Activated CD4-positive, alpha-beta T cell treated with anti-CD3 and anti-CD28 coated beads for 36 hours (primary cell): ENCODE measurements at regions not wholly inside any gene's neighbourhood (a gene's known extent, or its start where the extent isn't known, plus 50 kb on each side); places are given as distances from the start of the nearest gene placed in this dataset.

Experiments used
- ATAC-seq: fragments of 200-7000 bp; cut with Tn5 transposase; one replicate; pipeline ENCODE4 v1.10.0; 2021; ENCODE audit warnings: mild to moderate bottlenecking, moderate library complexity
- CTCF ChIA-PET: fragments of 350-600 bp; sonication (Branson Sonifier 250); formaldehyde crosslinking; loops from one replicate; lab custom pipeline; 2021; ENCODE audit warnings: antibody characterized with exemption; lab: Charles Lee
- POLR2A ChIA-PET: fragments of 350-600 bp; sonication (Branson Sonifier 250); formaldehyde crosslinking; loops from one replicate; lab custom pipeline; 2021; ENCODE audit warnings: antibody characterized with exemption, inconsistent platforms; lab: Charles Lee
- DNase-seq: peaks from one replicate; pipeline ENCODE4 v3.0.0-alpha.2; 2020
- H3K27ac Mint-ChIP-seq: one replicate; pipeline ENCODE4 v1.8.0; 2021; ENCODE audit warnings: mixed read lengths
- H3K27me3 Mint-ChIP-seq: one replicate; pipeline ENCODE4 v1.8.0; 2021; ENCODE audit warnings: mixed read lengths
- H3K36me3 Mint-ChIP-seq: one replicate; pipeline ENCODE4 v1.8.0; 2021; ENCODE audit warnings: low read depth, mixed read lengths
- H3K4me1 Mint-ChIP-seq: one replicate; pipeline ENCODE4 v1.8.0; 2021; ENCODE audit warnings: mixed read lengths
- H3K4me3 Mint-ChIP-seq: one replicate; pipeline ENCODE4 v1.8.0; 2021; ENCODE audit warnings: mild to moderate bottlenecking, moderate library complexity, mixed read lengths
- H3K9me3 Mint-ChIP-seq: one replicate; pipeline ENCODE4 v1.8.0; 2021; ENCODE audit warnings: low read depth, mixed read lengths
- intact Hi-C, 2 experiments: fragments of 100-400 bp; cut with DNase I in 1 of 2; cut with micrococcal nuclease in 1 of 2; formaldehyde crosslinking; loops; one replicate each; pipeline versions ENCODE4 v1.14.2 to v1.15.1; 2022 to 2024; cut with DNase I, micrococcal nuclease

DNA sequence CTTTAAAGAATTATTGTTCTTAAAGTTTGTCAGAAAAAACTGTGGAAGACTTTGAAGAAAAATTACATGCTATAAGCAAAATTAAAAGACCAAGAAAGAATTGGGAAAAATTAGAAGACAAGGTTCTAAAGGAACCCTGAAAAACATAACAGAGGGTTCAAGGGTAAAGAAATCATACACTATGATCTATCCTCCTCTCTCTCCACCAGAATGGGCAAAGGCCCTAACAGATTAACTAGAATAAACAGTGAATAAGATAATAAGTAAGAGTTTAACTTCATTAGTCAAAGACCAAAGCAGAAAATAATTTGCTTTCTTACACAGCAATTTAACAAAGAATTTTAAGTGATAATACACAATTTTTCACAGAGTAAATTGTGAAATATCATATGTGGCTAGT is 201.2 kb upstream of the PDE10A start:
- CTCF ChIA-PET, result no interaction called here

DNA sequence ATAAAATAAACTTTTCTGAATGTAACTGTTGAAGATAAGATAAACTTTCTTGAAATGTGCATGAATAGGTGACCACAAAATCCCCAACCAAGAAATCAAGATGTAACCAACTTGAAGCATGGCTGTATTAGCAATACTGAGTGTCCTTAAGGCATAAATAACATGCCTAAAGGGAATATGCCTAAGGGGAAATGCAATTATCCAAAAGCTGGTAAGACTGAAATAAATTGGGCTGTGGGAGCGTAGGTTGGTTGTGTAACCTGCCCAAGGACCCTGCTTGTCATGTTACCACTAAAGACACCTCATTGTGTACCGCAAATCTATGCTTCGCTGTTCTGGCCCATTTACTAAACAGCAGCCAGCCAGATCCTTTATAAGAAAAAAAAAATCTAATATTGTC is 200.8 kb upstream of the PDE10A start:
- POLR2A ChIA-PET, result no interaction called here
- Mint-ChIP-seq H3K27ac (no peak overlapping the region), H3K36me3 (no peaks in the 10 kb centered on the region), H3K4me1 (no peaks in the 10 kb centered on the region), H3K4me3 (no peak overlapping the region), H3K9me3 (peaks cover 5% of the 10 kb centered on the region), H3K27me3 (peaks cover 13% of the 10 kb centered on the region)
- intact Hi-C loops, result no loop called here
- no peak for DNase-seq
- ATAC-seq, result no peak
- CTCF ChIA-PET, result no interaction called here

More for the DNA sequence above, 201.2 kb upstream of the PDE10A start:
- H3K9me3 Mint-ChIP-seq, result peaks cover 5% of the 10 kb centered on the region
- H3K4me3 Mint-ChIP-seq, result no peak overlapping the region
- peaks cover 13% of the 10 kb centered on the region for H3K27me3 Mint-ChIP-seq
- no peak for DNase-seq
- no peaks in the 10 kb centered on the region for H3K4me1 Mint-ChIP-seq
- H3K27ac Mint-ChIP-seq, result no peak overlapping the region
- intact Hi-C loops, result no loop called here
- POLR2A ChIA-PET, result no interaction called here
- ATAC-seq, result no peak
- H3K36me3 Mint-ChIP-seq, result no peaks in the 10 kb centered on the region

- peaks cover 13% of the 10 kb centered on the region for H3K27me3 Mint-ChIP-seq
- H3K9me3 Mint-ChIP-seq, result peaks cover 5% of the 10 kb centered on the region
- no peaks in the 10 kb centered on the region for H3K4me1 Mint-ChIP-seq
- POLR2A ChIA-PET, result no interaction called here
- no peaks in the 10 kb centered on the region for H3K36me3 Mint-ChIP-seq
- DNase-seq (no peak), ATAC-seq (no peak)
- no peak overlapping the region for H3K27ac Mint-ChIP-seq
- no peak overlapping the region for H3K4me3 Mint-ChIP-seq
- intact Hi-C loops, result no loop called here
- CTCF ChIA-PET, result no interaction called here
Observed at GRCh38 chr6:165862813-165863212, 199.8 kb upstream of the PDE10A start.

DNA sequence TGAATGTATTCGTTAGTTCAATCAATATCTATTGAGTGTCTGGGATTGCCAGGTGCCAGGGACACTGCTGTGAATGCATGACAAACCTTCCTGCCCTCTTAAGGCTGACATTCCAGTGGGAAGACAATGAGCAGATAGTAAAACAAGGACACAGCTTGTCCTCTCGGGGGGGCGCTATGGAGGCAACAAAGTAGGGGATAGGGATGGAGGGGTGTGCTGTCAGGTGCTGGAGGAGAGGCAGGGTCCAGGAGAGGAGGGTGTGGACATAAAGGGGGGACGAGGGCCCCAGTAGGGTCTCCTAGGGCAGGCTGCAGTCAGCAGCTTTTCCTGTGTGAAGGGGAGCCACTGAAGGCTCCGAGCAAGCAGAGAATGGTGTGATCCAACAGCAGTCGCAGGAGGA is 198.2 kb upstream of the PDE10A start:
- CTCF ChIA-PET, result no interaction called here

GRCh38 chr6:165858586-165858985 is 195.5 kb upstream of the PDE10A start:
- H3K27me3 Mint-ChIP-seq, result peaks cover 19% of the 10 kb centered on the region
- intact Hi-C loops, result loop anchor here in 1 of 2 experiments (10.0 kb wide), 1 partner anchor 194 kb away; the partner anchor contains the start of gene PDE10A
- H3K4me3 Mint-ChIP-seq, result no peak overlapping the region
- ATAC-seq (no peak), DNase-seq (no peak)
- no peaks in the 10 kb centered on the region for H3K9me3 Mint-ChIP-seq
- H3K27ac Mint-ChIP-seq, result no peak overlapping the region
- ChIA-PET POLR2A (no interaction called here), CTCF (no interaction called here)
- no peaks in the 10 kb centered on the region for H3K36me3 Mint-ChIP-seq
- no peaks in the 10 kb centered on the region for H3K4me1 Mint-ChIP-seq

More for the DNA sequence above, 198.2 kb upstream of the PDE10A start:
- POLR2A ChIA-PET, result no interaction called here
- H3K9me3 Mint-ChIP-seq, result peaks cover 1% of the 10 kb centered on the region
- no peaks in the 10 kb centered on the region for H3K4me1 Mint-ChIP-seq
- H3K4me3 Mint-ChIP-seq, result no peak overlapping the region
- H3K36me3 Mint-ChIP-seq, result no peaks in the 10 kb centered on the region
- intact Hi-C loops, result no loop called here
- H3K27me3 Mint-ChIP-seq, result peaks cover 13% of the 10 kb centered on the region
- H3K27ac Mint-ChIP-seq, result no peak overlapping the region
- no peak for ATAC-seq
- no peak for DNase-seq

DNA sequence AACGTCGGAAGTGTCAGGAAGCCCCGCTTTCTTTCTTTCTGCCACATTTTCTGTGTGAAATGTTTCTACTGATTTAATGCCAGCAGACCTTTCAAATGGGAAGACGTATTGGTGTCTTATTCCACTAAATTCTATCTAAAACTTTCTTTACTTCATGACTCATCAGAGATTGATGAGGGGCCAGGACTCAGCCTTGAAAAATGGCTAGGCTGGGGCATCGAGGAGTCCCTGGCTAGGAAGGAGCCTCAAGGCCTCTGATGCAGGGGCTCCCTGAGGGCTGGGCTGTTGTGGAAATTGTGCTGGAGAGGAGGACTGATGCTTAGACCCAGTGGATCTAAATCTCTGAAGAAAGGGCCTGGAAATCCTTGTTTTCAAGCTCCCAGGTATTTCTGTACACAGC is 192.8 kb upstream of the PDE10A start:
- no peak for DNase-seq
- no peak for ATAC-seq
- POLR2A ChIA-PET, result no interaction called here
- no peaks in the 10 kb centered on the region for H3K9me3 Mint-ChIP-seq
- no peaks in the 10 kb centered on the region for H3K36me3 Mint-ChIP-seq
- H3K27me3 Mint-ChIP-seq, result peaks cover 25% of the 10 kb centered on the region
- intact Hi-C loops, result loop anchor here in 1 of 2 experiments (10.0 kb wide), 1 partner anchor 191 kb away; the partner anchor contains the start of gene PDE10A
- H3K27ac Mint-ChIP-seq, result no peak overlapping the region
- H3K4me3 Mint-ChIP-seq, result no peak overlapping the region
- no peaks in the 10 kb centered on the region for H3K4me1 Mint-ChIP-seq
- CTCF ChIA-PET, result no interaction called here

DNA sequence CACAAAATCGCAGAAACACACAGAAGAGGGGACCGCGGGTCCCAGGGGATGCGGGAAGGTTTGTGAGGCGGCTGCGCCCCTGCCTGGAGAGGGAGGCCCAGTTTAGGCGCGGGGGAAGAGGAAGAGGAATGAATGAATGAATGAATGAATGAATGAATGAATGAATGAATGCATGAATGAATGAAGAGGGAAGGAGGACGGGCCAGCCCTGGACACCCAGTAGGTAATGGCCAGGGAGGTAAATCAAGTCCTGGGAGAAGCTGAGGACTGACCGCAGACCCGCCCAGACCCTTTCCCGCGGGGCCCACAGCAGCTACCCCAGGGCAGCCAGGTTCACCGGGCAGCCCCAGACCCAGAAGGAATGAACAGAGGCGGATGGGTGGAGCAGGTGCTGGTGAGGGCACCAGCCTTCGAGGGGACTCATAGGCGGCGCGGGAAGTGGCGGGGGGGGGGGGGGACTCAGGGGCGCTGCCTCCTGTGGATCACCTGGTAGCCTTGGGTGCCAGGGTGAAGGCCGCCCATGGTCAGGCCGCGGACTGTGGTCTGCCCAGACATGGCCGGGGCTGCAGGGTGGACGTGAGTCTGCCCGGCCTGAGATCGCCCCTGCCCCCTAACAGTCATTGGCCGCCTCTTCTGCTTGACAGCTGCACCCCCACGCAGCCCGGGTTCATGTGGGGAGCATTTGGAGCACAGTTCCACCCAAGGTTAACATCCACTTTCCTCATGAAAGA is 192.0 kb upstream of the PDE10A start:
- ChIA-PET CTCF (no interaction called here), POLR2A (no interaction called here)
- no peak overlapping the region for H3K27ac Mint-ChIP-seq
- no peaks in the 10 kb centered on the region for H3K9me3 Mint-ChIP-seq
- ATAC-seq, result no peak
- H3K4me3 Mint-ChIP-seq, result no peak overlapping the region
- peaks cover 3% of the 10 kb centered on the region for H3K4me1 Mint-ChIP-seq
- DNase-seq, result no peak
- intact Hi-C loops, result loop anchor here (5.0 to 10.0 kb wide), 2 partner anchors 123 to 190 kb away; partner anchors contain the start of gene PDE10A (in 1 of the 2)
- no peaks in the 10 kb centered on the region for H3K36me3 Mint-ChIP-seq
- peaks cover 27% of the 10 kb centered on the region for H3K27me3 Mint-ChIP-seq

GRCh38 chr6:165854061-165854862 is 191.2 kb upstream of the PDE10A start:
- no peaks in the 10 kb centered on the region for H3K36me3 Mint-ChIP-seq
- ATAC-seq (no peak), DNase-seq (no peak)
- no peak overlapping the region for H3K4me3 Mint-ChIP-seq
- no peaks in the 10 kb centered on the region for H3K9me3 Mint-ChIP-seq
- ChIA-PET POLR2A (no interaction called here), CTCF (no interaction called here)
- peaks cover 10% of the 10 kb centered on the region for H3K4me1 Mint-ChIP-seq
- peaks cover 32% of the 10 kb centered on the region for H3K27me3 Mint-ChIP-seq
- H3K27ac Mint-ChIP-seq, result no peak overlapping the region
- intact Hi-C loops, result loop anchor here (5.0 to 10.0 kb wide), 2 partner anchors 122 to 189 kb away; partner anchors contain the start of gene PDE10A (in 1 of the 2)

DNA sequence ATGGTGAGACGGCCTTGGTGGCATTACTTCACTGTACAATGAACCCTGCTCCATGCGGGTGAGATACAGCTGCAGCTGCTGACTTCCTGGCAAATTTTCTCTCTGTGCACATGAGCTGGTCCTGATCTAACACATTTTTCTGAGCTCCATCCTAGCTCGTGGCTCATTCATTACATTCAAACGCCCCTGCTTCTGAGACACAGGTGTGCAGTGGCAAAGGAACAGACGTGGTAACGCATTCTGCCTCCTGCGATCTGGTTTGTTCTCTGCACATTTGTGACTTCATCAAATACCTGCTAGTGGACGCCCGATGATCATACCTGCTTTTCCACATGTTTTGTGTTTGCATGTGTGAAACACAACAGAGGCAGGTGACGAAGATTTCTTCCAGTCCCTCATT is 189.6 kb upstream of the PDE10A start:
- Mint-ChIP-seq H3K9me3 (no peaks in the 10 kb centered on the region), H3K27ac (no peak overlapping the region), H3K36me3 (no peaks in the 10 kb centered on the region), H3K4me3 (no peak overlapping the region), H3K27me3 (peaks cover 36% of the 10 kb centered on the region), H3K4me1 (peaks cover 10% of the 10 kb centered on the region)
- ChIA-PET POLR2A (no interaction called here), CTCF (interaction anchor here (1.0 to 1.5 kb wide), 2 partner anchors 19 to 413 kb away, joined by 3 to 5 read pairs; no protein-coding TSS in a partner anchor)
- ATAC-seq (no peak), DNase-seq (no peak)
- intact Hi-C loops, result loop anchor here (5.0 to 10.0 kb wide), 2 partner anchors 120 to 188 kb away; partner anchors contain the start of gene PDE10A (in 1 of the 2)

DNA sequence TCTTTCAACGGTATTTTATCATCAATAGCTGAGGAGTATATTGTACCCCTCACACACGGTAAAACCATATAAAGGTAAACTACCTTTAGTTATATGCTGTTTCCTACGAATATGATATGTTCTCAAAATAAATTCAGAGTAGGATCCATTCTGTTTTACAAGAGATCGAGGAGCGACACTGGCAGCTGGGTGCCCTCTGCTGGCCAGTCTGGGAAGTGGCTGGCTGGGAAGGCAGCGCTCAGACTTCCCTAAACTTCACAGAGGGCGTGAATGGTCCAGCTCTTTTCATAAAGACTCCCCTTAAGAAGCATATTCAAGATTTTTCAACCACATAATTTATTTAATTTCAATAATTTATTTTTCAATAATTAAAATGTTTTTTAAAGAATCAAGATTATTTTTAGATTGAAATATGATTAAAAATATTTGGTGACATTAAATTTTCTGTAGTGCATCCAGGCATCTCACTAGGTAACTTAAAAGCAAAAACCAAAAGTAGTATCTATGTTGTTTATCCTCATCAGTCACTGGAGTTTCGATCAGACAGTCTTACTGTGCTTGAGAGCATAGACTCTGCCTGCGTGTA is 187.5 kb upstream of the PDE10A start:
- ChIA-PET POLR2A (no interaction called here), CTCF (interaction anchor here (0.5 to 2.8 kb wide), 7 partner anchors 9 to 414 kb away, joined by 3 to 10 read pairs (median 4); no protein-coding TSS in a partner anchor)
- DNase-seq, result peak; percentile 77
- peak; percentile 66 for ATAC-seq
- no peak overlapping the region for H3K4me3 Mint-ChIP-seq
- H3K27me3 Mint-ChIP-seq, result peaks cover 46% of the 10 kb centered on the region
- intact Hi-C loops, result loop anchor here (1.0 to 10.0 kb wide), 4 partner anchors 118 to 410 kb away; partner anchors contain the start of gene PDE10A (in 1 of the 2)
- H3K9me3 Mint-ChIP-seq, result no peaks in the 10 kb centered on the region
- H3K27ac Mint-ChIP-seq, result no peak overlapping the region
- no peaks in the 10 kb centered on the region for H3K36me3 Mint-ChIP-seq
- H3K4me1 Mint-ChIP-seq, result peaks cover 10% of the 10 kb centered on the region
